ENCODE measurements at regions not wholly inside any gene's neighbourhood (a gene's known extent, or its start where the extent isn't known, plus 50 kb on each side); places are given as distances from the start of the nearest gene placed in this dataset.

- no peaks in the 10 kb centered on the region for H3K79me2 ChIP-seq (replicated peaks; ENCODE audit: insufficient read depth, low read length)
- H3K9ac ChIP-seq (ENCODE audit: low read length): no peak overlapping the region
- no peaks in the 10 kb centered on the region for H4K20me1 ChIP-seq (ENCODE audit: insufficient read depth)
- no peaks in the 10 kb centered on the region for H3F3A ChIP-seq (ENCODE audit: insufficient read depth, low read length, poor library complexity, severe bottlenecking)
- H2AFZ ChIP-seq (ENCODE audit: low read depth, low read length): no peak overlapping the region
- no peaks in the 10 kb centered on the region for H3K36me3 ChIP-seq (ENCODE audit: insufficient read depth, low read length)
- no peaks in the 10 kb centered on the region for H3K9me3 ChIP-seq (ENCODE audit: low read length)
- no peaks in the 10 kb centered on the region for H3K9me2 ChIP-seq (ENCODE audit: insufficient read depth, low read length)
- H3K27ac ChIP-seq (ENCODE audit: low read length): no peak overlapping the region
- no peak overlapping the region for H3K4me2 ChIP-seq (ENCODE audit: low read length)
- H3K27me3 ChIP-seq (ENCODE audit: insufficient read depth, low read depth, low read length): no peaks in the 10 kb centered on the region
- no peak overlapping the region for H3K4me3 ChIP-seq (ENCODE audit: low read length)
- TF ChIP-seq SMC3 (conservative IDR thresholded peaks at IDR 0.05; ENCODE audit: poor library complexity): no peak
- TF ChIP-seq EZH2 (IDR thresholded peaks at IDR 0.05; ENCODE audit: borderline replicate concordance, insufficient read depth, low read length, poor library complexity, severe bottlenecking): no peak
- TF ChIP-seq, protein P1, sequence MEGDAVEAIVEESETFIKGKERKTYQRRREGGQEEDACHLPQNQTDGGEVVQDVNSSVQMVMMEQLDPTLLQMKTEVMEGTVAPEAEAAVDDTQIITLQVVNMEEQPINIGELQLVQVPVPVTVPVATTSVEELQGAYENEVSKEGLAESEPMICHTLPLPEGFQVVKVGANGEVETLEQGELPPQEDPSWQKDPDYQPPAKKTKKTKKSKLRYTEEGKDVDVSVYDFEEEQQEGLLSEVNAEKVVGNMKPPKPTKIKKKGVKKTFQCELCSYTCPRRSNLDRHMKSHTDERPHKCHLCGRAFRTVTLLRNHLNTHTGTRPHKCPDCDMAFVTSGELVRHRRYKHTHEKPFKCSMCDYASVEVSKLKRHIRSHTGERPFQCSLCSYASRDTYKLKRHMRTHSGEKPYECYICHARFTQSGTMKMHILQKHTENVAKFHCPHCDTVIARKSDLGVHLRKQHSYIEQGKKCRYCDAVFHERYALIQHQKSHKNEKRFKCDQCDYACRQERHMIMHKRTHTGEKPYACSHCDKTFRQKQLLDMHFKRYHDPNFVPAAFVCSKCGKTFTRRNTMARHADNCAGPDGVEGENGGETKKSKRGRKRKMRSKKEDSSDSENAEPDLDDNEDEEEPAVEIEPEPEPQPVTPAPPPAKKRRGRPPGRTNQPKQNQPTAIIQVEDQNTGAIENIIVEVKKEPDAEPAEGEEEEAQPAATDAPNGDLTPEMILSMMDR (IDR thresholded peaks at IDR 0.05; ENCODE audit: poor library complexity, severe bottlenecking): no peak
- TF ChIP-seq, protein P2, sequence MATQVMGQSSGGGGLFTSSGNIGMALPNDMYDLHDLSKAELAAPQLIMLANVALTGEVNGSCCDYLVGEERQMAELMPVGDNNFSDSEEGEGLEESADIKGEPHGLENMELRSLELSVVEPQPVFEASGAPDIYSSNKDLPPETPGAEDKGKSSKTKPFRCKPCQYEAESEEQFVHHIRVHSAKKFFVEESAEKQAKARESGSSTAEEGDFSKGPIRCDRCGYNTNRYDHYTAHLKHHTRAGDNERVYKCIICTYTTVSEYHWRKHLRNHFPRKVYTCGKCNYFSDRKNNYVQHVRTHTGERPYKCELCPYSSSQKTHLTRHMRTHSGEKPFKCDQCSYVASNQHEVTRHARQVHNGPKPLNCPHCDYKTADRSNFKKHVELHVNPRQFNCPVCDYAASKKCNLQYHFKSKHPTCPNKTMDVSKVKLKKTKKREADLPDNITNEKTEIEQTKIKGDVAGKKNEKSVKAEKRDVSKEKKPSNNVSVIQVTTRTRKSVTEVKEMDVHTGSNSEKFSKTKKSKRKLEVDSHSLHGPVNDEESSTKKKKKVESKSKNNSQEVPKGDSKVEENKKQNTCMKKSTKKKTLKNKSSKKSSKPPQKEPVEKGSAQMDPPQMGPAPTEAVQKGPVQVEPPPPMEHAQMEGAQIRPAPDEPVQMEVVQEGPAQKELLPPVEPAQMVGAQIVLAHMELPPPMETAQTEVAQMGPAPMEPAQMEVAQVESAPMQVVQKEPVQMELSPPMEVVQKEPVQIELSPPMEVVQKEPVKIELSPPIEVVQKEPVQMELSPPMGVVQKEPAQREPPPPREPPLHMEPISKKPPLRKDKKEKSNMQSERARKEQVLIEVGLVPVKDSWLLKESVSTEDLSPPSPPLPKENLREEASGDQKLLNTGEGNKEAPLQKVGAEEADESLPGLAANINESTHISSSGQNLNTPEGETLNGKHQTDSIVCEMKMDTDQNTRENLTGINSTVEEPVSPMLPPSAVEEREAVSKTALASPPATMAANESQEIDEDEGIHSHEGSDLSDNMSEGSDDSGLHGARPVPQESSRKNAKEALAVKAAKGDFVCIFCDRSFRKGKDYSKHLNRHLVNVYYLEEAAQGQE (IDR thresholded peaks at IDR 0.05; ENCODE audit: borderline replicate concordance): no peak
- no peak for TF ChIP-seq EP300 (conservative IDR thresholded peaks at IDR 0.05; ENCODE audit: poor library complexity, severe bottlenecking)
- TF ChIP-seq RAD21 (conservative IDR thresholded peaks at IDR 0.05): no peak
- TF ChIP-seq POLR2AphosphoS5 (IDR thresholded peaks at IDR 0.05): no peak
These were observed 569.4 kb upstream of the SALL3 start for GRCh38 chr18:78410094-78410786.

- Histone ChIP-seq H3K9me2 (ENCODE audit: insufficient read depth, low read length) (no peaks in the 10 kb centered on the region), H3K4me3 (ENCODE audit: low read length) (no peak overlapping the region), H3K27me3 (ENCODE audit: insufficient read depth, low read depth, low read length) (no peaks in the 10 kb centered on the region), H3F3A (ENCODE audit: insufficient read depth, low read length, poor library complexity, severe bottlenecking) (no peaks in the 10 kb centered on the region), H3K9ac (ENCODE audit: low read length) (no peak overlapping the region), H4K20me1 (ENCODE audit: insufficient read depth) (no peaks in the 10 kb centered on the region), H3K9me3 (ENCODE audit: low read length) (no peaks in the 10 kb centered on the region), H3K4me2 (ENCODE audit: low read length) (no peak overlapping the region), H2AFZ (ENCODE audit: low read depth, low read length) (no peak overlapping the region), H3K36me3 (ENCODE audit: insufficient read depth, low read length) (no peaks in the 10 kb centered on the region), H3K27ac (ENCODE audit: low read length) (no peak overlapping the region), H3K79me2 (replicated peaks; ENCODE audit: insufficient read depth, low read length) (no peaks in the 10 kb centered on the region)
- TF ChIP-seq MXI1 (conservative IDR thresholded peaks at IDR 0.05; ENCODE audit: poor library complexity, severe bottlenecking) (no peak), POLR2AphosphoS5 (IDR thresholded peaks at IDR 0.05) (no peak), EZH2 (IDR thresholded peaks at IDR 0.05; ENCODE audit: borderline replicate concordance, insufficient read depth, low read length, poor library complexity, severe bottlenecking) (no peak), RAD21 (conservative IDR thresholded peaks at IDR 0.05) (no peak), EP300 (conservative IDR thresholded peaks at IDR 0.05; ENCODE audit: poor library complexity, severe bottlenecking) (no peak), TAF1 (IDR thresholded peaks at IDR 0.05; ENCODE audit: low read depth) (no peak), SMC3 (conservative IDR thresholded peaks at IDR 0.05; ENCODE audit: poor library complexity) (no peak)
- TF ChIP-seq, protein P1 (IDR thresholded peaks at IDR 0.05; ENCODE audit: poor library complexity, severe bottlenecking): no peak
- TF ChIP-seq, protein P2 (IDR thresholded peaks at IDR 0.05; ENCODE audit: borderline replicate concordance): no peak
These were observed 568.1 kb upstream of the SALL3 start for GRCh38 chr18:78411539-78411938.
